B cell (primary cell): ENCODE measurements at regions not wholly inside any gene's neighbourhood (a gene's known extent, or its start where the extent isn't known, plus 50 kb on each side); places are given as distances from the start of the nearest gene placed in this dataset.

ENCODE experiments used
- ATAC-seq: fragments of 200-7000 bp; cut with Tn5 transposase; one replicate; pipeline ENCODE4 v1.10.0; 2021; ENCODE audit warnings: low read depth, mild to moderate bottlenecking, moderate number of reproducible peaks, moderate library complexity
- CTCF ChIA-PET: fragments of 350-600 bp; sonication (Branson Sonifier 250); formaldehyde crosslinking; loops from one replicate; lab custom pipeline; 2021; ENCODE audit warnings: antibody characterized with exemption, inconsistent platforms; lab: Charles Lee
- POLR2A ChIA-PET: fragments of 350-600 bp; sonication (Branson Sonifier 250); formaldehyde crosslinking; loops from one replicate; lab custom pipeline; 2021; ENCODE audit warnings: antibody characterized with exemption; lab: Charles Lee
- DNase-seq: peaks from one replicate; pipeline ENCODE4 v3.0.0; 2013
- H2AFZ ChIP-seq: 2 replicates; pipeline ENCODE4 v1.6.1; 2012; ENCODE audit warnings: mild to moderate bottlenecking, low read depth, low read length; ENCODE audit not compliant: insufficient read depth, poor library complexity, severe bottlenecking
- H3K27ac ChIP-seq, 2 donors: 1 replicate in 1 of 2; 2 replicates in 1 of 2; pipeline ENCODE4 v1.5.1; 2012 to 2013; ENCODE audit warnings: low read length in 2 of 2, mild to moderate bottlenecking in 2 of 2, moderate library complexity in 1 of 2
- H3K27me3 ChIP-seq, 4 experiments: fragments of 200-600 bp in 1 of 4; sonication (generic) in 1 of 4; replicated peaks in 1 of 4; 1 replicate in 2 of 4; 2 replicates in 2 of 4; pipeline versions ENCODE4 v1.6.1 to v1.7.0; 2013 to 2016; ENCODE audit warnings: low read length in 3 of 4, mild to moderate bottlenecking in 2 of 4, mixed read lengths in 1 of 4, moderate library complexity in 1 of 4; ENCODE audit not compliant: insufficient read depth in 4 of 4, control insufficient read depth in 3 of 4; ENCODE audit errors: control extremely low read depth in 1 of 4
- H3K36me3 ChIP-seq, 2 experiments: replicated peaks in 1 of 2; 1 replicate in 1 of 2; 2 replicates in 1 of 2; pipeline versions ENCODE4 v1.6.1 to v1.7.1; 2013; ENCODE audit warnings: low read length in 1 of 2; ENCODE audit not compliant: insufficient read depth in 2 of 2, control insufficient read depth in 1 of 2; ENCODE audit errors: control extremely low read depth in 1 of 2, extremely low read depth in 1 of 2
- H3K4me1 ChIP-seq, 2 donors: fragments of 200-600 bp in 1 of 2; sonication (generic) in 1 of 2; 1 replicate in 1 of 2; 2 replicates in 1 of 2; pipeline versions ENCODE4 v1.5.1 to v1.6.1; 2013 to 2017; ENCODE audit warnings: low read length in 2 of 2; ENCODE audit not compliant: control insufficient read depth in 2 of 2, insufficient read depth in 2 of 2
- H3K4me2 ChIP-seq: replicated peaks from 2 replicates; pipeline ENCODE3; 2012; ENCODE audit warnings: mild to moderate bottlenecking, low read depth, low read length; ENCODE audit not compliant: poor library complexity, severe bottlenecking
- H3K4me3 ChIP-seq, 5 experiments: fragments of 200-600 bp in 1 of 5; sonication (generic) in 1 of 5; 1 replicate in 3 of 5; 2 replicates in 2 of 5; pipeline versions ENCODE4 v1.5.1 to v1.7.0; 2011 to 2016; ENCODE audit warnings: low read length in 4 of 5, mild to moderate bottlenecking in 4 of 5, low read depth in 2 of 5, control low read depth in 1 of 5, moderate library complexity in 1 of 5; ENCODE audit not compliant: insufficient read depth in 1 of 5; ENCODE audit errors: control extremely low read depth in 1 of 5, extremely low read depth in 1 of 5
- H3K79me2 ChIP-seq: fragments of 200-600 bp; sonication (generic); one replicate; pipeline ENCODE4 v1.6.0; 2016; ENCODE audit warnings: low read length; ENCODE audit not compliant: control insufficient read depth, insufficient read depth
- H3K9ac ChIP-seq: fragments of 200-600 bp; sonication (generic); 2 replicates; pipeline ENCODE4 v1.6.1; 2017; ENCODE audit warnings: mild to moderate bottlenecking, low read length, moderate library complexity
- H3K9me3 ChIP-seq, 3 donors: one replicate each; pipeline versions ENCODE4 v1.6.1 to v1.7.1; 2013; ENCODE audit warnings: low read length in 2 of 3; ENCODE audit not compliant: control insufficient read depth in 2 of 3, insufficient read depth in 1 of 3; ENCODE audit errors: control extremely low read depth in 1 of 3
- H4K20me1 ChIP-seq: 2 replicates; pipeline ENCODE4 v1.6.0; 2012; ENCODE audit warnings: mild to moderate bottlenecking, low read length; ENCODE audit not compliant: insufficient read depth, control insufficient read depth, poor library complexity, severe bottlenecking
- H3K27ac Mint-ChIP-seq: one replicate; pipeline ENCODE4 v1.8.0; 2021; ENCODE audit warnings: mixed read lengths
- H3K27me3 Mint-ChIP-seq: one replicate; pipeline ENCODE4 v1.8.0; 2021; ENCODE audit warnings: mixed read lengths
- H3K4me1 Mint-ChIP-seq: one replicate; pipeline ENCODE4 v1.8.0; 2021; ENCODE audit warnings: mixed read lengths
- H3K4me3 Mint-ChIP-seq: one replicate; pipeline ENCODE4 v1.8.0; 2021; ENCODE audit warnings: mixed read lengths
- H3K9me3 Mint-ChIP-seq: one replicate; pipeline ENCODE4 v1.8.0; 2022; ENCODE audit warnings: mixed read lengths; ENCODE audit not compliant: insufficient read depth
- EZH2 ChIP-seq: IDR thresholded peaks from 2 replicates; pipeline ENCODE4 v1.6.1; 2012; ENCODE audit warnings: borderline replicate concordance, low read depth, mild to moderate bottlenecking, moderate library complexity, low read length; ENCODE audit not compliant: insufficient read depth, poor library complexity, severe bottlenecking
- WGBS: methylation state at CpG from one replicate; pipeline ENCODE4 v1.1.5; 2013; ENCODE audit warnings: missing lambda C conversion rate; ENCODE audit not compliant: insufficient coverage; 5-methylcytosine and 5-hydroxymethylcytosine counted together
- intact Hi-C: fragments of 100-400 bp; cut with micrococcal nuclease; formaldehyde crosslinking; loops from one replicate; pipeline ENCODE4 v1.10.0; 2022
- TF ChIP-seq, protein P1 (sequence below): fragments of 200-600 bp; IDR thresholded peaks from one replicate; pipeline ENCODE4 v1.8.0; 2022; ENCODE audit warnings: antibody characterized with exemption, mild to moderate bottlenecking

DNA sequence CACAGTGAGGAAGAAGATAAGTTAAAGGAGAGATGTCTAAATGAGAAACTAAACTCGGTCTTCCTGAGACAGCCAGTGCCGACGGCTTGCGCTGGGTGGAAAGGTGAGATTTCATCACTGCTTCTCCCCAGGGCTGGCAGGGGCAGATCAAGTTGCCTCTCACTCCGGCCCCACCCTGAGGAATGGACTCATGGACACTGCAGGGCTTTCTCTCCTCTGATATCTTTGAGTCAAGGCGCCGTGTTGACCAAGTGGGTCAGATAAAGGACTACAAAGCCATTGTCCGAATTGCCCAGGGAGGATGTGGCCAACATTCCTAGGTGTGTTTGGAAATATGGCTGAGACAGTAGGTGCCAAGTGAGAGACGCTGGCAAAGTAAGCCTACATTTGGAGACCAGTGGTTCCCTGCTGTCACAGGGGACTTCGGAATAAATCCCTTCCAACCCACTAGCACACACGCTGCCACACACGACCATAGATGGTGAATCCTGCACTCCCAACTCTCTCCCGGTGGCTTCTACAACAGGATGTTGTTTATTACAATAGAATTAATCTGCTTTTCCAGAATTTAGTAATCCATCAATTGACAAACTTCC lies 156.5 kb upstream of the TSC22D1 start:
- H4K20me1 ChIP-seq: no peaks in the 10 kb centered on the region
- H3K27ac Mint-ChIP-seq: no peak overlapping the region
- ATAC-seq (no peak), DNase-seq (no peak)
- TF ChIP-seq EZH2: no peak
- TF ChIP-seq, protein P1, sequence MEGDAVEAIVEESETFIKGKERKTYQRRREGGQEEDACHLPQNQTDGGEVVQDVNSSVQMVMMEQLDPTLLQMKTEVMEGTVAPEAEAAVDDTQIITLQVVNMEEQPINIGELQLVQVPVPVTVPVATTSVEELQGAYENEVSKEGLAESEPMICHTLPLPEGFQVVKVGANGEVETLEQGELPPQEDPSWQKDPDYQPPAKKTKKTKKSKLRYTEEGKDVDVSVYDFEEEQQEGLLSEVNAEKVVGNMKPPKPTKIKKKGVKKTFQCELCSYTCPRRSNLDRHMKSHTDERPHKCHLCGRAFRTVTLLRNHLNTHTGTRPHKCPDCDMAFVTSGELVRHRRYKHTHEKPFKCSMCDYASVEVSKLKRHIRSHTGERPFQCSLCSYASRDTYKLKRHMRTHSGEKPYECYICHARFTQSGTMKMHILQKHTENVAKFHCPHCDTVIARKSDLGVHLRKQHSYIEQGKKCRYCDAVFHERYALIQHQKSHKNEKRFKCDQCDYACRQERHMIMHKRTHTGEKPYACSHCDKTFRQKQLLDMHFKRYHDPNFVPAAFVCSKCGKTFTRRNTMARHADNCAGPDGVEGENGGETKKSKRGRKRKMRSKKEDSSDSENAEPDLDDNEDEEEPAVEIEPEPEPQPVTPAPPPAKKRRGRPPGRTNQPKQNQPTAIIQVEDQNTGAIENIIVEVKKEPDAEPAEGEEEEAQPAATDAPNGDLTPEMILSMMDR: no peak
- H3K9me3 ChIP-seq: no peaks in the 10 kb centered on the region
- no peaks in the 10 kb centered on the region for H3K9me3 Mint-ChIP-seq
- H3K9ac ChIP-seq: no peak overlapping the region
- H3K27ac ChIP-seq: no peak overlapping the region
- no peaks in the 10 kb centered on the region for H3K36me3 ChIP-seq
- H3K4me3 ChIP-seq: no peak overlapping the region
- intact Hi-C loops: no loop called here
- no peak overlapping the region for H3K4me3 Mint-ChIP-seq
- H3K4me1 ChIP-seq: no peaks in the 10 kb centered on the region
- H3K27me3 Mint-ChIP-seq: no peaks in the 10 kb centered on the region
- no peaks in the 10 kb centered on the region for H3K79me2 ChIP-seq
- H3K4me2 ChIP-seq: no peak overlapping the region
- H2AFZ ChIP-seq: no peak overlapping the region
- ChIA-PET CTCF (no interaction called here), POLR2A (no interaction called here)
- 87% methylated on average over 7 of the region's 13 CpGs for WGBS
- H3K27me3 ChIP-seq: peaks cover 0 to 3% (median 0%) of the 10 kb centered on the region in 4 experiments
- no peaks in the 10 kb centered on the region for H3K4me1 Mint-ChIP-seq

DNA sequence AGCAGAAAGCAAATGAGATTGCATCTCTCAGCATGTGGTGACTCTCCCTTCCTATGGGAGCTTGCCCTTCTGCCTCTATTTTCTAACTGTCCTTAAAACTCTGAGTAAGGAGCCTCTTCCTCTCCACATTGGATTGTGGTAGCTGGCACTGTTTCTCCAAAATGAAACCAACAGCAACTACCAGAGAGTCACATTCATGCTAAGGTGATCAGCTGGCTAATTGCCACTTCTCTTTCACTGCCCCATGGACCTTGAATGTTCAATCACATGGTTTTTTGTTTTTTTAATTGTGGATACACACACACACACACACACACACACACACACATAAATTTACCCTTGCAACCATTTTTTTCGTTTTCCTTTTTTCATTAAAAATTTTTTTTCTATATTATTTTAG lies 154.7 kb upstream of the TSC22D1 start:
- Histone ChIP-seq H3K4me1 (no peaks in the 10 kb centered on the region), H3K4me3 (no peak overlapping the region), H3K27ac (no peak overlapping the region), H4K20me1 (no peaks in the 10 kb centered on the region), H2AFZ (no peak overlapping the region), H3K36me3 (no peaks in the 10 kb centered on the region), H3K79me2 (no peaks in the 10 kb centered on the region), H3K27me3 (peaks cover 0 to 3% (median 0%) of the 10 kb centered on the region in 4 experiments), H3K4me2 (no peak overlapping the region), H3K9ac (no peak overlapping the region), H3K9me3 (no peaks in the 10 kb centered on the region)
- Mint-ChIP-seq H3K4me3 (no peak overlapping the region), H3K27ac (no peak overlapping the region), H3K27me3 (peaks cover 4% of the 10 kb centered on the region), H3K9me3 (no peaks in the 10 kb centered on the region), H3K4me1 (no peaks in the 10 kb centered on the region)
- intact Hi-C loops: no loop called here
- TF ChIP-seq, protein P1: no peak
- no peak for TF ChIP-seq EZH2
- DNase-seq (no peak), ATAC-seq (no peak)
- WGBS: no CpG with 5 or more reads among the region's 1 CpG
- ChIA-PET POLR2A (no interaction called here), CTCF (no interaction called here)
